AG09319 (cell line): ENCODE measurements at regions not wholly inside any gene's neighbourhood (a gene's known extent, or its start where the extent isn't known, plus 50 kb on each side); places are given as distances from the start of the nearest gene placed in this dataset.

Experiments
- DNase-seq: peaks from one replicate; pipeline ENCODE4 v3.0.0-alpha.2; 2010; ENCODE audit warnings: low read depth; ENCODE audit errors: extremely low read depth
- TF ChIP-seq, protein P1 (sequence below): IDR thresholded peaks from 2 replicates; pipeline ENCODE4 v1.5.1; 2011; ENCODE audit warnings: low read depth, mild to moderate bottlenecking, inconsistent platforms, low read length, moderate library complexity

DNA sequence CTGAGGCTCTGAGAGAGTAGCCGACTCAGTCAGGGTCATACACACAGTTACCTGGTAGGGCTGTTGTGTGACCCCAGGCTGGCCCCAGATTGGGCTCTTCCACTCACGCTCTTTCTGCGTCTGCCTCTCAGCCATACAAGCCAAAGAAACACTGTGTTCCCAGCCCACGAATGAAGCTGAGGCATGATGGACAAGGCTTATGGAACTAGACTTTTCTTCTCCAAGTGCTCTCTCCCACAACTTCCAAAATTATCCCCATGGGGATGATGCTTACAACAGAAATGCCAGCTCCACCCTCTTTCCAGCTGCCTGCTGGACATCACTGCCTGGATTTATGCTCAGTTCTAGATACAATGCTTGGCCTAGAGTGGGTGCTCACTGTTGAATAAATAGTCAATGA is 102.8 kb upstream of the JUN start:
- TF ChIP-seq, protein P1, sequence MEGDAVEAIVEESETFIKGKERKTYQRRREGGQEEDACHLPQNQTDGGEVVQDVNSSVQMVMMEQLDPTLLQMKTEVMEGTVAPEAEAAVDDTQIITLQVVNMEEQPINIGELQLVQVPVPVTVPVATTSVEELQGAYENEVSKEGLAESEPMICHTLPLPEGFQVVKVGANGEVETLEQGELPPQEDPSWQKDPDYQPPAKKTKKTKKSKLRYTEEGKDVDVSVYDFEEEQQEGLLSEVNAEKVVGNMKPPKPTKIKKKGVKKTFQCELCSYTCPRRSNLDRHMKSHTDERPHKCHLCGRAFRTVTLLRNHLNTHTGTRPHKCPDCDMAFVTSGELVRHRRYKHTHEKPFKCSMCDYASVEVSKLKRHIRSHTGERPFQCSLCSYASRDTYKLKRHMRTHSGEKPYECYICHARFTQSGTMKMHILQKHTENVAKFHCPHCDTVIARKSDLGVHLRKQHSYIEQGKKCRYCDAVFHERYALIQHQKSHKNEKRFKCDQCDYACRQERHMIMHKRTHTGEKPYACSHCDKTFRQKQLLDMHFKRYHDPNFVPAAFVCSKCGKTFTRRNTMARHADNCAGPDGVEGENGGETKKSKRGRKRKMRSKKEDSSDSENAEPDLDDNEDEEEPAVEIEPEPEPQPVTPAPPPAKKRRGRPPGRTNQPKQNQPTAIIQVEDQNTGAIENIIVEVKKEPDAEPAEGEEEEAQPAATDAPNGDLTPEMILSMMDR, result no peak
- DNase-seq, result no peak

DNA sequence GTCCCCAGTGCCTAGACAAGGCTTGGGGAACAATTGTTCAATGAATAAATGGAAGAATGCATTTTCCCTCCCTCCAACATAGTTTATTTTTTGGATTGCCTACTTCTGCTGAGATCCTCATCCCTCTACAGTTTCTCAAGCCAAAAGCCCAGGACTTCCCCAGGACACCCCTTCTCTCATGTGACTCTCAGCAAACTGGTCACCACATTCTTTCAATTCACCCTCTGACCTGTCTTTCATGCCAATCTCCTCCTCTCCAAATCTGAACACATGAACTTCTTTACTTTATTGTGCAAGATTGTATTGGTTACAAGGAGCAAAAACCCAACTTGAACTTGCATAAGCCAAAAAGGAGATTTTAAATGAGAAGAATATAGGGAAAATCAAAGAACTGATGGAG is 103.2 kb upstream of the JUN start:
- TF ChIP-seq, protein P1, result no peak
- DNase-seq, result no peak

DNA sequence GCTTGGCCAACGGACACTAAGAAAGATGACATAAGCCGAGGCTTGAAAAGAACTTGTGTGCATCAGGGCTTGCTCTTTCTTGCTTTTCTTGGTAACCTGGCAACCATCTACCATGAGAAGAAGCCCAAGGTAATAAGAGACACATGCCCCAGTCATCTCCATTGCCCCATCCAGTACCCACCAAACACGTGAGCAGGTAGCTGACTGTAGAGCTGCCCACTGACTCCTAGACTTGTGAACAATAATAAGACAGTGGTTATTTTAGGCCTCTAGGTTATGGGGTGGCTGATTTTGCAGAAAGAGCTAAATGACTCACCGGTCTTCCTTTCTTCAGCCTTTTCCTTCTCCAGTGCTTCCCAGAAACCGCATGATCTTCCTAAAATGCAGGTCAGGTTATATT is 105.0 kb upstream of the JUN start:
- no peak for DNase-seq
- TF ChIP-seq, protein P1, result no peak

DNA sequence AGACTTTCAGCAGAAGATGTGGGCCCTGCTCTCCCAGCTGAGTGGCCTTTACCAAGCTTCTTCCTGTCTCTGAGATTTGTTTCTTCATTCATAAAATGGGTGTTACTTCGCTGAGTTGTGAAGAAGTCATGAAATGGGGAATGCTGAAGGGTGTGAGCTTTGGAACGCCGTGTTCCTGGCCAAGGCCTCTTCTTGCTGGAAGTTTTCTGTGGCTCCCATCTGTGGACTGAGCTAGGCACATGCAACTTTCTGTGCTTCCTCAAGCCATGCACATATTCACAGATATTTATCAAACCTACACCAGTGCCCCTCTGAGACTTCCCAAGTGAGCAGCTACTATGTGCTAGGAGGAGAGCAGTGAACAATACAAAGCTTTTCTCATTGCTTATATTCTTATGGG is 106.3 kb upstream of the JUN start:
- TF ChIP-seq, protein P1, result no peak
- no peak for DNase-seq

DNA sequence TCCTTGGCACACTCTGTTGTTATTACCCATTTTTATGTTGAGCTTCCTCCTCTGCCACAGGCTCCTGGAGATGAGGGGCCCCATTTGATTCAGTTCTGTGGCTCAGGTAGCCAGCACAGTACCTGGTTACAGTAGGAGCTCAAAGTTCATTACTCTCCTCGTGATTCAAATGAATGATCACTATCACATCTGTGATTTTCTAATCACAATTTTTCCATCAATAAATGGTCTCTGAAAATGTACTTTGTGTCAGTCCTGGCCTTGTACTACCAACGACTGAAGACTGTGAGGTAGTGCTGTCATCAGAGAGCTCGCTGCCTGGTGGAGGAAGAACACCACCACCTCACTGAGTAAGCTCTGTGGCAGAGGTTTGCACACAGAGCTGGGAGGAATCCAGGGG is 106.8 kb upstream of the JUN start:
- TF ChIP-seq, protein P1, result no peak
- DNase-seq, result no peak

DNA sequence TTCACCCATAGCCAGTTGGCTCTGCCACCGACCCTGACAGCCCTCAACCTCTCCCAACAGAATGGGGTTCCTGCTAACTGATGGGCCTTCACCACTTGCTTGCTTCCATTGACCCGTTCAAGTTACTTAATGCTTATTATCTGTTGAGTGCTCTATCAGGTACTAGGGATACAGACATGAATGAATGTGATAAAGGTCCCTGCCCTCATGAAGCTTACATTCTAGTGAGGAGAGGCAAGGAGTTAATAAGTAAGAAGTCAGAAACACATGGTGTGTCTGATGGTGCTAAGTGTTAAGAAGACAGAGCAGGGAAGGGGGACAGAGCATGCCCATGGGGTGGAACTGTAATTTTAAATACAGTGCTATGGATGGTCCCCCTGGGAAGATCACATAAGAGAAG is 107.5 kb upstream of the JUN start:
- TF ChIP-seq, protein P1, result no peak
- DNase-seq, result no peak

DNA sequence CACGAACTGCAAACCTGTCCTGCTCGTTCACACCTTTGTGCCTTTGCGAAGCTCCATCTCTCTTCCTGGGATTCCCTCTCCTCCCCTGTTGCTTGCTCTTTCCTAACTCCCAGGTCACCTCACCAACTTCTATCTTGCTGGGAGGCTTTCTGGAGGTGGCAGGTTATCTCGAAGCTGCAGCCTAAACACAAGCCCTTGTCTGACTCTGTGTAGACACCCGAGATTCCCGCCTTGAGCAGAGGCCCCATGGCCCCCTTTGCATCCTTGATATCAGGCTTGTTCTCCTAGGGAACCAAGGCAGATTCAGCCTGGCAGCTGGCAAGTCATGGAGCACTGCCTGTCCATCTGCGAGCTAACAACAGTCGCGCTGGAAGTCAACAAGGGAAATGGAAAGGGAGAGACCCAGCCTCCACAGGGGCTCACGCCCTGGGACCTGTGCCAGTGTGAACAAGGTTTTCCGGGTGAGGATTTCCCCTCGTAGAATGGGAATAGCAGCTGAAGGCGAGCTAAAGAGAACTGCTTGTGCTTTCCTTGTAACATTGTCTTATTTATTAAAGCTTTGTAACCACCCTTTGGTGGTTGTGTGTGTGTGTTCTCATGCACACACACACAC is 109.5 kb upstream of the JUN start:
- TF ChIP-seq, protein P1, result no peak
- DNase-seq, result no peak
